Esophagus muscularis mucosa (tissue), 4 donors: ENCODE measurements at regions not wholly inside any gene's neighbourhood (a gene's known extent, or its start where the extent isn't known, plus 50 kb on each side); places are given as distances from the start of the nearest gene placed in this dataset.

ENCODE experiments used
- DNase-seq: peaks from one replicate; pipeline ENCODE4 v3.0.0-alpha.2; 2017; ENCODE audit errors: extremely low spot score
- H3K27ac ChIP-seq, 4 donors: fragments of 200-600 bp; sonication (generic); replicated peaks in 1 of 4; 1 replicate in 3 of 4; 2 replicates in 1 of 4; pipeline ENCODE4 v1.5.1; 2016 to 2019; ENCODE audit warnings: mild to moderate bottlenecking in 1 of 4
- H3K27me3 ChIP-seq, 4 donors: fragments of 200-600 bp; sonication (generic); one replicate each; pipeline versions ENCODE4 v1.5.1 to v1.6.0; 2016 to 2019
- H3K36me3 ChIP-seq, 4 donors: fragments of 200-600 bp; sonication (generic); one replicate each; pipeline ENCODE4 v1.5.1; 2016 to 2019
- H3K4me1 ChIP-seq, 4 donors: fragments of 200-600 bp; sonication (generic); one replicate each; pipeline ENCODE4 v1.5.1; 2016 to 2019
- H3K4me3 ChIP-seq, 4 donors: fragments of 200-600 bp; sonication (generic); 1 replicate in 2 of 4; 2 replicates in 2 of 4; pipeline ENCODE4 v1.5.1; 2016 to 2019; ENCODE audit warnings: mild to moderate bottlenecking in 4 of 4, moderate library complexity in 1 of 4
- H3K9me3 ChIP-seq, 4 donors: fragments of 200-600 bp; sonication (generic); 1 replicate in 3 of 4; 2 replicates in 1 of 4; pipeline ENCODE4 v1.5.1; 2016 to 2019
- CTCF ChIP-seq, 3 experiments: fragments of 200-600 bp in 2 of 3; fragments of 450-650 bp in 1 of 3; sonication (generic) in 2 of 3; IDR thresholded peaks; one replicate each; pipeline ENCODE4 v1.5.1; 2017 to 2019; ENCODE audit warnings: antibody characterized with exemption in 3 of 3, mild to moderate bottlenecking in 2 of 3, moderate library complexity in 1 of 3
- EP300 ChIP-seq: sonication (generic); formaldehyde crosslinking; IDR thresholded peaks from one replicate; pipeline ENCODE4 v1.6.1; 2017; ENCODE audit warnings: antibody characterized with exemption
- POLR2A ChIP-seq: fragments of 450-650 bp; IDR thresholded peaks from one replicate; pipeline ENCODE4 v1.6.1; 2017; ENCODE audit warnings: antibody characterized with exemption, moderate library complexity, mild to moderate bottlenecking, low read depth
- POLR2AphosphoS5 ChIP-seq, 2 donors: sonication (generic); formaldehyde crosslinking; IDR thresholded peaks; one replicate each; pipeline ENCODE4 v1.6.1; 2017; ENCODE audit warnings: antibody characterized with exemption in 2 of 2
- WGBS: methylation state at CpG from one replicate; pipeline ENCODE4 v1.1.5; 2018; 5-methylcytosine and 5-hydroxymethylcytosine counted together
- intact Hi-C: fragments of 100-400 bp; cut with DNase I; formaldehyde crosslinking; loops from one replicate; pipeline ENCODE4 v1.15.1; 2023

GRCh38 chr16:10333321-10334032, 52.4 kb upstream of the ATF7IP2 start:
- no peaks in the 10 kb centered on the region for H3K9me3 ChIP-seq
- 90% methylated on average over 10 of the region's 10 CpGs for WGBS
- intact Hi-C loops: no loop called here

GRCh38 chr16:10335681-10336080, 50.2 kb upstream of the ATF7IP2 start:
- intact Hi-C loops: no loop called here
- H3K9me3 ChIP-seq: peaks cover 0 to 16% (median 11%) of the 10 kb centered on the region in 4 donors
- H3K27me3 ChIP-seq: no peaks in the 10 kb centered on the region
- H3K27ac ChIP-seq: no peak overlapping the region
- TF ChIP-seq POLR2A (no peak), CTCF (IDR thresholded peaks at IDR 0.05) (no peak), POLR2AphosphoS5 (IDR thresholded peaks at IDR 0.05) (no peak), EP300 (no peak)
- no peaks in the 10 kb centered on the region for H3K36me3 ChIP-seq
- 84% methylated on average over 12 of the region's 12 CpGs for WGBS
- no peak for DNase-seq
- H3K4me1 ChIP-seq: peaks cover 0 to 7% (median 3%) of the 10 kb centered on the region in 4 donors
- no peak overlapping the region for H3K4me3 ChIP-seq

More at GRCh38 chr16:10333321-10334032, 52.4 kb upstream of the ATF7IP2 start:
- no peak for DNase-seq
- TF ChIP-seq POLR2A (no peak), CTCF (IDR thresholded peaks at IDR 0.05) (no peak), POLR2AphosphoS5 (IDR thresholded peaks at IDR 0.05) (no peak), EP300 (no peak)
- no peak overlapping the region for H3K27ac ChIP-seq
- H3K36me3 ChIP-seq: no peaks in the 10 kb centered on the region
- H3K4me1 ChIP-seq: peaks cover 0 to 7% (median 3%) of the 10 kb centered on the region in 4 donors
- no peaks in the 10 kb centered on the region for H3K27me3 ChIP-seq
- H3K4me3 ChIP-seq: no peak overlapping the region
